IMR-90 (cell line): ENCODE measurements at regions not wholly inside any gene's neighbourhood (a gene's known extent, or its start where the extent isn't known, plus 50 kb on each side); places are given as distances from the start of the nearest gene placed in this dataset.

ENCODE experiments used
- BHLHE40 ChIP-seq: fragments of 150-350 bp; IDR thresholded peaks from 2 replicates; pipeline ENCODE4 v1.6.1; 2016; ENCODE audit warnings: mild to moderate bottlenecking, low read depth, low read length
- CEBPB ChIP-seq: IDR thresholded peaks from 2 replicates; pipeline ENCODE4 v1.6.1; 2012; ENCODE audit warnings: low read depth, low read length, improper control_type of control experiment
- FOS ChIP-seq: fragments of 150-350 bp; IDR thresholded peaks from 2 replicates; pipeline ENCODE4 v1.6.1; 2016; ENCODE audit warnings: low read depth, low read length
- MAFK ChIP-seq: IDR thresholded peaks from 2 replicates; pipeline ENCODE4 v1.6.1; 2012; ENCODE audit warnings: low read depth, low read length, improper control_type of control experiment
- MAZ ChIP-seq: IDR thresholded peaks from 2 replicates; pipeline ENCODE4 v1.6.1; 2012; ENCODE audit warnings: low read depth, mild to moderate bottlenecking, low read length, improper control_type of control experiment, moderate library complexity, borderline replicate concordance
- MXI1 ChIP-seq: IDR thresholded peaks from 2 replicates; pipeline ENCODE4 v1.6.1; 2012; ENCODE audit warnings: low read depth, mild to moderate bottlenecking, low read length, moderate library complexity, borderline replicate concordance
- NFE2L2 ChIP-seq: fragments of 150-350 bp; IDR thresholded peaks from 2 replicates; pipeline ENCODE4 v1.6.1; 2016; ENCODE audit warnings: low read depth, mild to moderate bottlenecking, low read length
- POLR2A ChIP-seq: IDR thresholded peaks from 2 replicates; pipeline ENCODE4 v1.6.1; 2012; ENCODE audit warnings: mild to moderate bottlenecking, low read depth, low read length
- RAD21 ChIP-seq: IDR thresholded peaks from 2 replicates; pipeline ENCODE4 v1.6.1; 2012; ENCODE audit warnings: low read length, improper control_type of control experiment
- TF ChIP-seq, protein P1 (sequence below): conservative IDR thresholded peaks from 2 replicates; pipeline ENCODE4 v1.5.1; 2012; ENCODE audit warnings: mild to moderate bottlenecking, low read depth, low read length, improper control_type of control experiment
- TF ChIP-seq, protein P2 (sequence below): fragments of 150-350 bp; IDR thresholded peaks from 2 replicates; pipeline ENCODE4 v1.6.1; 2016; ENCODE audit warnings: low read depth, mild to moderate bottlenecking, low read length, moderate library complexity, borderline replicate concordance

GRCh38 chr10:78432583-78432982 lies 398.9 kb downstream of the RPS24 start:
- TF ChIP-seq, protein P1, sequence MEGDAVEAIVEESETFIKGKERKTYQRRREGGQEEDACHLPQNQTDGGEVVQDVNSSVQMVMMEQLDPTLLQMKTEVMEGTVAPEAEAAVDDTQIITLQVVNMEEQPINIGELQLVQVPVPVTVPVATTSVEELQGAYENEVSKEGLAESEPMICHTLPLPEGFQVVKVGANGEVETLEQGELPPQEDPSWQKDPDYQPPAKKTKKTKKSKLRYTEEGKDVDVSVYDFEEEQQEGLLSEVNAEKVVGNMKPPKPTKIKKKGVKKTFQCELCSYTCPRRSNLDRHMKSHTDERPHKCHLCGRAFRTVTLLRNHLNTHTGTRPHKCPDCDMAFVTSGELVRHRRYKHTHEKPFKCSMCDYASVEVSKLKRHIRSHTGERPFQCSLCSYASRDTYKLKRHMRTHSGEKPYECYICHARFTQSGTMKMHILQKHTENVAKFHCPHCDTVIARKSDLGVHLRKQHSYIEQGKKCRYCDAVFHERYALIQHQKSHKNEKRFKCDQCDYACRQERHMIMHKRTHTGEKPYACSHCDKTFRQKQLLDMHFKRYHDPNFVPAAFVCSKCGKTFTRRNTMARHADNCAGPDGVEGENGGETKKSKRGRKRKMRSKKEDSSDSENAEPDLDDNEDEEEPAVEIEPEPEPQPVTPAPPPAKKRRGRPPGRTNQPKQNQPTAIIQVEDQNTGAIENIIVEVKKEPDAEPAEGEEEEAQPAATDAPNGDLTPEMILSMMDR, result peak; percentile 30; the same call in 1 of the 2 replicates
- TF ChIP-seq POLR2A, result no peak
- TF ChIP-seq RAD21, result peak; percentile 34
- TF ChIP-seq MXI1, result no peak
- TF ChIP-seq NFE2L2, result no peak
- TF ChIP-seq CEBPB, result no peak
- no peak for TF ChIP-seq BHLHE40
- TF ChIP-seq, protein P2, sequence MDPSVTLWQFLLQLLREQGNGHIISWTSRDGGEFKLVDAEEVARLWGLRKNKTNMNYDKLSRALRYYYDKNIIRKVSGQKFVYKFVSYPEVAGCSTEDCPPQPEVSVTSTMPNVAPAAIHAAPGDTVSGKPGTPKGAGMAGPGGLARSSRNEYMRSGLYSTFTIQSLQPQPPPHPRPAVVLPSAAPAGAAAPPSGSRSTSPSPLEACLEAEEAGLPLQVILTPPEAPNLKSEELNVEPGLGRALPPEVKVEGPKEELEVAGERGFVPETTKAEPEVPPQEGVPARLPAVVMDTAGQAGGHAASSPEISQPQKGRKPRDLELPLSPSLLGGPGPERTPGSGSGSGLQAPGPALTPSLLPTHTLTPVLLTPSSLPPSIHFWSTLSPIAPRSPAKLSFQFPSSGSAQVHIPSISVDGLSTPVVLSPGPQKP, result no peak
- no peak for TF ChIP-seq MAFK
- TF ChIP-seq FOS, result no peak
- no peak for TF ChIP-seq MAZ
